SIG-M5 treated with dmso at 0.1 percent for 504 hours (cell line): ENCODE measurements at regions not wholly inside any gene's neighbourhood (a gene's known extent, or its start where the extent isn't known, plus 50 kb on each side); places are given as distances from the start of the nearest gene placed in this dataset.
"Not testable (repeated sequence)": the region's sequence is repeated elsewhere in the genome, so short reads cannot be mapped to it uniquely, and the experiment has no call there.

Source experiments
- DNase-seq: peaks from one replicate; lab custom pipeline; 2025; ENCODE audit not compliant: unreplicated experiment; lab: John Stamatoyannopoulos, UW

DNA sequence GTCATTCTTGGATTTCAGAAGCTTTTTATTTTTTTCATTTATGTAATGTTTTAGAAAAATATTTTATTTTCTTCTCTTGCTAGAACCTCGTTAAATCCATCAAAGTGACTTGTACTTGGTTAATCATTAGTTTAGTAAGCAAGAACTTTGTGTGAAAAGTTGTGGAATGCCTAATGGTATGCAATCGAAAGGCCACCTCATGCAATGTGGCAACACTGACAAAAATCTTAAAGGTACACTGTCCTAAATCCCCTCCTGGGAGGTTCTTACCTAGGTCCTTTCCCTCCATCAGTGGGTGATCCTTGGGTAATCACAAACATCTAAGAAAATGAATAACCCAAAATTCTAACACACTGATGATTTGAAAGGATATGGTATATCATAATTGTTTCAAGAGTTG, 304.2 kb downstream of the DNAH5 start:
- no peak for DNase-seq

DNA sequence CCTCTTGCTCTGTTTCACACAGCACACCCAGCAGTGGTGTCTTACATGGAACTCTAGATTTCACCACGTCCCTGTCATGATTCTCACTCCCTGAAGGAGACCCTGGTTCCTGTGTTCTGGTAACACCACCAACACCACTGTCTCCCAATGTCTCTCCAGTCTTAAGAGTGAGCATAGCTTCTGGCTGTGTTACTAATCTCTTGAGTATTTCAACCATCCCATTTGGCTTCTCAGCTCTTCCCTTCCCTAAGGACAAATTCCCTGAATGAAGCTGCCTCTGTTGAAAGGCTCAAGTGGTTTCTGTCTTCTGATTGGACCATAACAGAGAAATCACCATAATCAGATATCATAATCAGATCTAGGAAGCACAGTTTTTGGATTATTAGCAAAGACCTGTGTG, 311.8 kb downstream of the DNAH5 start:
- no peak for DNase-seq

DNA sequence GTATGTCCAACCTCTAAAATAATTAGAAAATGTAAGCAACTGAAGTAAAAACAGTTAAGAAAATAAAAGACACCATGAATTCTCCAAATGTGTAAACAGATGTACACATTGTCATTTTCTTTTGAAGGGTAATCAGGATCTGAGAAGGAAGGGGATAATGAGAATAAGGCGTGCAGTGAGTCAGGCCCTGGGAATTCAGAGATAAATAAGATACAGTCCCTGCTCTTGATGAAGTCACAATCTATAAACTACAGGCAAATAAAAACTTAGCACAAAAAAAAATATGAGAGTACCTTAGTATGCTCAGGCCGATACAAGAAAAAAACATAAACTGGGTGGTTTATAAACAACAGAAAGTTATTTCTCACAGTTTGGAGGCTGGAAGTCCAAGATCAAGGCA, 315.3 kb downstream of the DNAH5 start:
- DNase-seq, result no peak

DNA sequence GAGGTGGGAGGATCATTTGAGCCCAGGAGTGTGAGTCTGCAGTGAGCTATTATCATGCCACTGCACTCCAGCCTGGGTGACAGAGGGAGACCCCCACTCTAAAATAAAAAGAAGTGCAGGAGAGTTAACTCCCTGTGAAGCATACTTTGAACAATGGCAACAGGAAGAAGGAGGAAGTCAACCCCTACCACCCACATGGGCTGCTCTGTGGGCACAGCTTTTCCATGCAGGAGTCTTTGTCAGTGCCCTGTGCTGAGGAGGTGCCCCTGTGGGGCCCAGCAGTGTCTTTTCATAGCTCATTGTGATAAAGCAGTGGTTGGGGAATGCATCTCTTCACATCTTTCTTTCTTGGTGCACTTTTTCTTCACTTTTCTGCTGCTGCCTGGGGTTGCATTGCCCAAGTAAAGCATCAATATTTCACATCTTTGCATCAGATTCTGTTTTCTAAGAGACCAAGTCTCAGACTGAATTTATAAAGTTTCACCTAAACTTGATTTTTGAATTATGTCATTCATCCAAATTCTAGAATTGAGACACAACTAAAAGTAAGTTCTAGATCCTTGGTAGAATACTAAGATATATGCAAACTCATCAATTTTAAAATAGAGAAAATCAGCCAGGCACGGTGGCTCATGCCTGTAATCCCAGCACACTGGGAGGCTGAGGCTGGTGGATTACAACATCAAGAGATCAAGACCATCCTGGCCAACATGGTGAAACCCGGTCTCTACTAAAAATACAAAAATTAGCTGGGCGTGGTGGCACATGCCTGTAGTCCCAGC, 316.6 kb downstream of the DNAH5 start:
- DNase-seq, result no peak

DNA sequence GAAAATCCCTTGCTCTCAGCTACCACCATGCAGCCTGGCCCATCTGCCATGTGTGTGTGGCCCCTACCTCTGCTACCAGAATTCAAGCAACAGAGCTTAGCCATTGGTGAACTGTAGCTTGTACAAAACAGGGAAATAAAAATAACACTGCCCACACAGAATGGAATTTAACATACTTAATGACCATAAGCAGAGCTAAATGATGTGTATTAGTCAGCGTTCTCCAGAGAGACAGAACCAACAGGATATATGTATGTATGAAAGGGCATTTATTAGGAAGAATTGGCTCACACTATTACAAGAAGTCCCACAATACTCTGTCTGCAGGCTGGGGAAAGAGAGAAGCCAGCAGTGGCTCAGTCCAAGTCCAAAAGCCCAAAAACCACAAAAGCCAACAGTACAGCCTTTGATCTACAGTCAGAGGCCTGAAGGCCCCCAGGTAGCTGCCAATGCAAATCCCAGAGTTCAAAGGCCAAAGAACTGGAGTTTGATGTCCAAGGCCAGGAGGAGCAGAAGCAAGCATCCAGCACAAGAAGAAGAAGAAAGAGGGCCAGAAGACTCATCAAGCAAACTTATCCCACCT, 318.8 kb downstream of the DNAH5 start:
- DNase-seq, result no peak

DNA sequence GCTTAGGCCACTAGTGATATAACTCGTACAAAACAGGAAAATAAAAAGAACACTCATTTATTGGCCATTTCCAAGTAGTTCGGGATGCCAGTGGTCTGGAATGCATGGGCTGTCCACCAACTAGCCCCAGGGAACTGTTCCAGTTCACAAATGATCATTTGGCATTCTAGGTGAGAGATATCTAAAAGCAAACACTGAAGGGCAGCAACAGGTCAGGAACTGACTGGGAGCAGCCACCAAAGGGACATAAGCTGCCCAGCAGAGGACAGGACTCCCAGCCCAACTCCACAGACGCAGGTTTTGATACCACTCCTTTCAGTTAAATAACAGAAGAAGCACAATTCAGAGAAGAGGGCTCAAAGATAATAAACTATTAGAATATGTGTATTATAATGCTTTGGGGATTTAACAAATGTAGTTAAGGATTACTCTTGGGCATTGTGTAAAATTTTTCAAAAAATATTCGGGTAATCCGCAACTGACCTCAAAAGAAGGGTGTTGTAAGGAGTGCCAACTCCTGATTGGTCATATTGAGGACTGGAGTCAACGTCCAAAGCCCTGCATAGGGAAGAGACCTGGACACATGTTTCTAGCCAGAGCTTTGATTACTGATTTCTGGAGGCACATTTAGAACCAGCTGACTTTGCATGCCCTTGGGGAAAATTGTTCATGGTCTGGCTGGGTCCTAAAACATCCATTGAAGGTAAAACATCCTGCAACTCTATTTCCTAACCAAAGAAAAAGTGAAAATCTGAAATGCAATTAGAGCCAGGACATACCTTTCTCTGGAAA, 320.0 kb downstream of the DNAH5 start:
- no peak for DNase-seq

DNA sequence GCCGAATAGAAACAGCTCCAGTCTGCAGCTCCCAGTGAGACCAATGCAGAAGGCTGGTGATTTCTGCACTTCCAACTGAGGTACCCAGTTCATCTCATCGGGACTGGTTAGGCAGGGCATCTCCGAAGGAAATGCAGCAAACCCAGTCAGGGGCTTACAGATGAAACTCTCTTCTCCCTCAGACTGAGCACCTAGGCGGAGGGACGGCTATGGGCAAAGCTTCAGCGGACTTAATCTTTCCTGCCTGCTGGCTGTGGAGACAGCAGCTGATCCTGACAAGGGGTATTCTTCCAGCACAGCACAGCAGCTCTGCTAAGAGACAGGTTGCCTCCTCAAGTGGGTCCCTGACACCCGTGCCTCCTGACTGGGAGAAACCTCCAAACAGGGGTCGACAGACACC, 330.9 kb downstream of the DNAH5 start:
- no peak for DNase-seq

DNA sequence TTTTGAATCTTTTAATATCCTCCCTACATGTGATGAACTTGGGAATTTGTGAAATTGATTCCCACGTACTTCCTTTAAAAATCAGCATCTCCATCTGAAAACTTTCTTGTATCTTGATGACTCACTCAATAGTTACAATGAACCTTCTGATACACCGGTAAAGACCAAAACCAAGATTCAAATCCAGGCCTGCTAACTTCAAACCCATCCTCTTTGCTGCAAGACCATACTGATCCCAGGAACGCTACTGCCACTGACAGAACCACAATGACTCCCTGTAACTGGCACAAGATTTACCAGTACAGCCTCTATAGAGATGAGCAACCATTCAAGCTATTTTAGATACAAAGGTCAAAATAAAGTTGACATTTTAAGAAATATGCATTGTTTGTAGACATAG, 332.9 kb downstream of the DNAH5 start:
- no peak for DNase-seq

DNA sequence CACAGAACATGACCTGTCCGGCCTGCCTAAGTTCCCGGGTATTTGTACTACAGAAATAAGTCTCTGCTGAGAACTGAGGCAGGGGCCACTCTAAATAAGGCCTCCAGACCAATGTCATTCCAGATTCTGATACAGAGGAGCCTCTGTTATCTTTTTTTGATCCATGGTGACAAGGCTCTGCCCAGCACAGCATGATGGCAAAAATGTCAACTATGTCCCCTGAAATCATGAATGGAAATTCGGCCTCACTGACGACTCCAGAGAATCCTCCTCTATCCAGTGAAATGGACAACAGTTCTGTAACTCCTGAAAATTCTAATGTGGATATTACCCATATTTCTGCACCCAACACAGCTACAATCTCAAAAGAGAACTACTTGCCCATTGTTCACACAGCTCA, 335.0 kb downstream of the DNAH5 start:
- DNase-seq, result no peak

DNA sequence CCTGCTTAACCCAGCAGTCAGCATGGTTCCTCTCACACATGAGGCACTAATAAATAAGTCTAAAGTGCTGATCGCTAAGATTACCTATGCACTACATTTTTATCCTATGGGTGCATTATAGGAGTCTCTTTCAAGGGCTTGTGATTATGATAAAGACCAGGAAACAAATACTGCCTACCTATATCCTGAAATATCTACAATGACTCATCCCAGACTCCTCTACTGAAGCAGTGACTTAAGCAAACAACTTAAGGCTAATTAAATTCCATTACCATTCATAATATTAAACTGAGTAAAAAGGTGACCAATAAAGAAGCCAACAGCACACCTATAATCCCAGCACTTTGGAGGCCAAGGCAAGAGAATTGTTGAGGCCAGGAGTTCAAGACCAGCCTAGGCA, 338.4 kb downstream of the DNAH5 start:
- DNase-seq, result peak; percentile 69

DNA sequence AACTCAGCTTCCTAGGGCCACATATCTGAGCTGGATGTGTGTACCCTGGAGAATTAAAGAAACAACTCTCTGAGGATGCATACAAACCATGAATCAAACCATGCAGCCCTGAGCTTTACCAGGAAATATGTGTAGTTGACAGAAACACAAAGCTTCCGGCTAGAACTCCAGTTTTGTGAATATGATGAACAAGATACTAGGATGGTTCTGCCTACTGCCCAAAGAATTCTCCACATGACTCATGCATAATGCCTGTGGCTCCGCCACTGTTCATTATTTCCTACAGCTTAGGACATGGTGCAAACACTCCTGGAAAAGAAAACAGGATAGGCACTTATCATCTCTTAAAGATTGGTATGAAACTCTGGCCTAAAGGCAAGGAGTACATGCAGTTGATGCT, 343.4 kb downstream of the DNAH5 start:
- no peak for DNase-seq

DNA sequence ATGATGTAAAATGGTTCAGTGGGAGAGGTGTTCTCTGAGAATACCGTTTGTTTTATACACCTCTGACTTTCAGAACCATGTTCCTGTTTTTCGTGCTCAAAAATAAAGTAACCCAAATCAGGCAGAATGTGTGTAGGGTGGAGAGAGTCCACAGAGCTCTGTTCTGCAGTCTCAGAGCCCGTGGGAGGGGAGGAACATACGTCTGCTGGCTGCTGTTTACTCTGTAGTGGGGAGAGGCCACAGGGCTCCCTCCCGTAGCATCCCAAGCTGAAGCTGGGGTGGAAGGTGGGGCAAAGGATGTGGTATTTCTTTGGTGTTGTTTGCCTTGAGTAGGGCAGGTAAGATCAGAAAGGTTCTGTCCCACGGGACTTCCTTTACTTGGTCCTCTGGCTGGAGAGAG, 348.5 kb downstream of the DNAH5 start:
- DNase-seq, result no peak

DNA sequence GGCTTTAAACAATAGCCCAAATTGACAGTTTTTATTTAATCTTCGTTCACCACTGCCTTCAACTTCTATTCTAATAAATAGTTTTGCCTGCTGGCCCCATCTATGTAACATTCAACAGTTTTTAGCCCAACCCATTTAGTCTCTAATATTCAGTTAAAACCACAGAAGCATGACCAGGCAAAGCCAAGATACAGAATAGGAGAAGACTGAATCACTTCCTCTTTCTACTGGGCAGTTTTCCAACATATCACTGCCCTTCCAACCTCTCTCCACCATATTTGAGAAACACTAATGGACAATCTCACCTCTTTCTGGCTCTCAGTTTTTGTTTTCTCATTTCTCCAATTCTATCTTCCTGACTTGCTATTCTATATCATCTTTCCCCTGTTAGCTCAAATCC, 352.9 kb downstream of the DNAH5 start:
- no peak for DNase-seq

DNA sequence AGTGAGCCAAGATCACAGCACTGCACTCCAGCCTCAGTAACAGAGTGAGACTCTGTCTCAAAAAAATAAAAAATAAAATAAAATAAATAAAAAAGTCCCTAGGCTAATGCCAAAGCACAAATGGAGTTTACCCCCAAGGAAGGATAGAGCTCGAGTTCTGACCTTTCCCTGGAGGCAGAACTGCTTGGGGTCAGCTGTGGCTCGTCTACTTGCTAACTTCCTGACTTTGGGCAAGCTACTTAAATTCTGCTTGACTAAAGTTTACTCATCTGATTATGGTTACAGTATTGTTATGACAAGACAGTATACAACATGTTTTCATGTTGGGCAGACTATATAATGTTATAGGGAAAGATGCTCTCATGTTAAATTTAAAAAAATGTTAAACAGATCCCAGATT, 359.2 kb downstream of the DNAH5 start:
- no peak for DNase-seq

DNA sequence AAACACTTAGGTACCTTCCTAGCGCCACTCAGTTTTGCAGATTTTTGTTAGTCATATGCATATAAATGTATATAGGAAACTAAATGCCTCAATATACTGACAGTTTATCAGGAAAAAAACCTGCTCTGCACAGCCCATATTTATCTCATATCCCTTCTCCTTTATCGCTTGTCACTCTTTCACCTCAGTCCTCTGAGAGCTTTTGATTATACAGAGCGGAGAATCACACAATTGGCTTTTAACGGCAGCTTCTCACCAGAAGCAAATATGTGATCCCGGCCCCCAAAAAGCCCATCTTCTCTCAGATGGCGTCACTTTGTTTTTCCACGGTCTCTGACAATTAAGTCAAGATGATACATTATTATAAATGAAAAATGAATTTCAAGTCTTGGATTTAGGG, 362.6 kb downstream of the DNAH5 start:
- DNase-seq, result no peak

DNA sequence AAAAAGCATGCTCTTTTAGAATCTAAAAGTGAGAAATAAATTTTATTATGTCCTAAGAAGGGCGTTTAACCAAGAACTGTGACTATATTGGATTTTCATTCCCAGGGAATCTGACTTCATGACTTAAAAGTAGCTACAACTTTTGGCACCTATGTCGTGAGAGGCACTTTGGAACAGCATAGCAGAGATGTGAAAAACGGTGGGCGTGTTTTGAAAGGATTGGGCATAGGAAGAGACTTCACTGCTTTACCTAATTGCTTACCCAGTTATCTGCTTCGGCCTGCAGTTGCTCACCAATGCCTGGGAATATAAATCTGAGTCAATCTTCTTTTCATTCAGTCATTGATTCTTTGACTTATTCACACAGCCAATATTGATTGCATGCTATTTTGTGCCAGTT, 363.4 kb downstream of the DNAH5 start:
- DNase-seq, result no peak

DNA sequence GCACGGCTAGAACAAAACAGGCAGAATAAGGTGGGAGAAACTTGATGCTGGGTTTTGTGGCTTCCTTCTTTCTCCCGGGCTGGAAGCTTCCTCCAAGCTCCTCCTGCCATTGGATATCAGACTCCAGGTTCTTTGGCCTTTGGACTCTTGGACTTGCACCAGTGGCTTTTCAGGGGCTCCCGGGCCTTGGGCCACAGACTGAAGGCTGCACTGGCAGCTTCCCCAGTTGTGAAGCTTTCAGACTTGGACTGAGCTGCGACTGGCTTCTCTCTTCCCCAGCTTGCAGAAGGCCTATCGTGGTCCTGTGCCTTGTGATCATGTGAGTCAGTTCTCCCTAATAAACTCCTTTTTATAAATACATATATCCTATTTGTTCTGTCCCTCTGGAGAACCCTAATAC, 364.4 kb downstream of the DNAH5 start:
- DNase-seq, result no peak

DNA sequence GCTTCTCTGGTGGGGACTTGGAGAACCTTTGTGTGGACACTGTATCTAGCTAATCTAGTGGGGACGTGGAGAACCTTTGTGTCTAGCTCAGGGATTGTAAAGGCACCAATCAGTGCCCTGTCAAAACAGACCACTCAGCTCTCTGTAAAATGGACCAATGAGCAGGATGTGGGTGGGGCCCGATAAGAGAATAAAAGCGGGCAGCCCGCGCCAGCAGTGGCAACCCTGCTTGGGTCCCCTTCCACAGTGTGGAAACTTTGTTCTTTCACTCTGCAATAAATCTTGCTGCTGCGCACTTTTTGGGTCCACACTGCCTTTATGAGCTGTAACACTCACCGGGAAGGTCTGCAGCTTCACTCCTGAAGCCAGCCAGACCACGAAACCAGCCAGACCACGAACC, 365.4 kb downstream of the DNAH5 start:
- not testable (repeated sequence) for DNase-seq

DNA sequence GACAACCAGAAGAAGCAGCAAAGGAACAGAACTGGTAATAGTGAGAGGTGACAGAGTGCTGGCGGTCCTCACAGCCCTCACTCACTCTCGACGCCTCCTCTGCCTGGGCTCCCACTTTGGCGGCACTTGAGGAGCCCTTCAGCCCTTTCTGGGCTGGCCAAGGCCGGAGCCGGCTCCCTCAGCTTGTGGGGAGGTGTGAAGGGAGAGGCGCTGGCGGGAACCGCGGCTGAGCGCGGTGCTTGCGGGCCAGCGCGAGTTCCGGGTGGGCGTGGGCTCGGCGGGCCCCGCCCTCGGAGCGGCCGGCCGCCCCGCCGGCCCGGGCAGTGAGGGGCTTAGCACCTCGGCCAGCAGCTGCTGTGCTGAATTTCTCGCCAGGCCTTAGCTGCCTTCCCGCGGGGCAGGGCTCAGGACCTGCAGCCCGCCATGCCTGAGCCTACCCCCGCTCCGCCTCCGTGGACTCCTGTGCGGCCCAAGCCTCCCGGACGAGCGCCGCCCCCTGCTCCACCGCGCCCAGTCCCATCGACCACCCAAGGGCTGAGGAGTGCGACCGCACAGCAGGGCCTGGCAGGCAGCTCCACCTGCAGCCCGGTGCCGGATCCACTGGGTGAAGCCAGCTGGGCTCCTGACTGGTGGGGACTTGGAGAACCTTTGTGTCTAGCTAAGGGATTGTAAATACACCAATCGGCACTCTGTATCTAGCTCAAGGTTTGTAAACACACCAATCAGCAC, 366.0 kb downstream of the DNAH5 start:
- DNase-seq, result not testable (repeated sequence)

DNA sequence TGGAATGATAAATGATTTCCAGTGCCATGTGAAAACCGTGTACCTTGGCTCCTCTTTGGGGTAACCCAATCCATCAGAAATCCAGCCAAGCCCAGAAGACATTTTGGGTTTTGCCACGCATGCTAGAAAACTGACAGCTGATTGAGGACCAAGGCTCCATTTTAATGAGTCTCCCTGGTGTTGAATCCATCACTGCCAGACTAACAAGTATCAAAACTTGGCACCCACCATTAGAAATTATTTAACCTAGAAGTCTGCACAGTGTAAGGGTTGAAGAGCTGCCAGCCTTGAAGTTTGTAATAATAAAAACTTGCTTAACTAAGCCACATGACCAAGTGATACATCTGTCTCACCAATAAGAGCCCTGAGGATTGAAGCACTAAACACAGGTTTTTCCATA, 369.9 kb downstream of the DNAH5 start:
- DNase-seq, result no peak

DNA sequence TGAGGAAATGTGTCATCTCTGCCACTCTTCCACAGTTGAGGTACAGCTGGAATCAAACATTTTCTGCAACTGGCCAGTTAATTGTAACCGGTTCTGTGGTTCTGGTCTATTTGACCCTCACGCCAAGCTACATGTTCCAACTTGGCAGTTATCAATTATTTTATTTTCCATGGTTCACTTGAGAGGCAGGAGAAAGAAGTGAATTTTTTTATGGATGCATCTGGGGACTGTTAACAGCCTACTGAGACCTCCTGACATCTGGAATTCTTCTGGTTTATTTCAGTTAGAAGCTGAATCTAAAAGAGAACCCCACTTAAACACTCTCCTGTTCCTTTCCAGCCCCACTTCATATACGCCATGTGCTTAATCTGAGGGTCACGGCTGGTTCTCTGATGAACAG, 372.3 kb downstream of the DNAH5 start:
- no peak for DNase-seq
